Left cardiac atrium (tissue), 4 donors: ENCODE measurements at regions not wholly inside any gene's neighbourhood (a gene's known extent, or its start where the extent isn't known, plus 50 kb on each side); places are given as distances from the start of the nearest gene placed in this dataset.

Source experiments
- ATAC-seq, 2 donors: fragments of 200-7000 bp; cut with Tn5 transposase; one replicate each; pipeline ENCODE4 v1.9.1; 2020; ENCODE audit warnings: mild to moderate bottlenecking in 2 of 2, moderate library complexity in 2 of 2
- DNase-seq: peaks from one replicate; pipeline ENCODE4 v3.0.0-alpha.2; 2020
- intact Hi-C, 2 donors: fragments of 100-400 bp; cut with DNase I; formaldehyde crosslinking; loops; one replicate each; pipeline versions ENCODE4 v1.14.1 to v1.15.1; 2022 to 2023
- donor health status: DM: no; HTN: yes; CAD: no.
- donor health status: DM: no; HTN: yes; CAD: no; lungs with severe emphysema.
- donor health status: DM: yes; HTN: yes; CAD: no.
- donor health status: Dilated cardiomyopathy.

DNA sequence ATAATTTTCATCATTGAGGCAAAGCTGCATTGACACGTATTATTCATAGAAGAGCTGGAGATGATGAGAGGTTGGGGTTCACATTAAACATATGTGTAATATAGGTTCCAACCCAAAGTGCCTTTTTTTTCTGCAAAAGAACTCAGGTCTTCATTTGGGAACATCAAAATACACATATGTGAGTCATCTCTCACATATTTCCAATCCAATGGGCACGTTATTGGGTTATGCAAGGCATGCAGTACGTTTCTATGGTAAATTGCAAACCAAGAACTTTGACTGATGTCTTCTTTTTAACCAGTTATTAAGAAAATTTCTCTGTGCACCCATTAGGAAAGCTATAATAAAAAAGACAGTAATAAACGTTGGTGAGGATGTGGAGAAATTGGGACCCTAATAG, 150.3 kb upstream of the FAM9B start:
- ATAC-seq, result no peak
- intact Hi-C loops, result no loop called here

DNA sequence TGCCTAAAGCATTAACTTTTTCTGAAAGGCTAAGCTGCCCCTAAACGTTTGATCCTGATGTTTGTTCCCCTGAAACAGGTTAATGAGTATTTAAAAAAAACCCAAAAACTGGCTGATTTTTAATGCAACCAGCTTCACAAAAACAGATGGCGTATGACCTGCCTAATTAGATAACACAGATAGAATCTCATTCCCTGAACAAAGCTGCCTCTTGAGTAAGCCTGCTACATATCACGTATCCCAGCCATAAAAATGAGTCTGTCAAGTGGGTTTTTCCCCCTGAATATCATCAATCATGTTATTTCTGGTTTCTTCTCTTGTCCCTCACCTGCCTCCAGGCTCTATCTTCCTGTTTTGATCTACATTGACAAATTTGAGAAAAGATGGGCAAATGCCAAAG, 154.2 kb upstream of the FAM9B start:
- DNase-seq (no peak), ATAC-seq (no peak)
- intact Hi-C loops, result no loop called here

More for the DNA sequence above, 150.3 kb upstream of the FAM9B start:
- DNase-seq, result no peak

DNA sequence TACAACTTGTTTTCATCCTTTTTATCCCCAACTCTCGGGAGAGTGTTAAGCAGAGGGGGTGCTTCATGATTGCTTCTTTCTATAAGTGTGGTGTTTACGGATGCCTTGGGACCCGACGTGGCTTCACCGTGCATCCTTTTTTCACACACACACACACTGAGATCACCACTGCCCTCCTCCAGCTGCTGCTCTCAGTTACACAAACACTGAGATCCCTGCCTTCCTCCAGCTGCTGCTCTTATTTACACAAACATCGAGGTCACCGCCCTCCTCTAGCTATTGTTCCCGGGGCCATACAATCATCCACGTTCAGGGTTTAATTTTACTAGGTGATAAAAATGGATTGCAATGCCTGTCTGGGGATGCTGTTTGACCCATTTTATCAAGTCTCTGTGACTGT, 155.4 kb upstream of the FAM9B start:
- DNase-seq, result no peak
- ATAC-seq, result no peak
- intact Hi-C loops, result no loop called here

DNA sequence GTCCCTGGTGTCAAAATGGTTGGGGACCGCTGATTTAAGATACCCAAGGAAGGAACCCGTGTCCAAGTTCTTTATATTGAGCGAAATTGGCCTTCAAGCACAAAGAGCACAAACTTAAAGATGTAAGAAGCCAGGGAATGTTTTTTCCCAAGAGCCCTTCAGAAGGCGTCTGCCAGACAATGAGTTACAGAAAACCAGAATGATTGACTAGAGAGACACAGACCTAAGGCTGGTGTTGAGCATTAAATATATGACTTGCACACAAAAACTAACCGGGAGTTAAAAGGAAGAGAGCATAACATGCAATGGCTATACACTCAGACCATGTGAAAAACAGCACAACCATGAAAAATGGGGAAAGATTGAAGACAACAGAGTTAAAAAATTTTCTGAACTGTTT, 157.5 kb upstream of the FAM9B start:
- no peak for DNase-seq
- intact Hi-C loops, result no loop called here
- no peak for ATAC-seq

DNA sequence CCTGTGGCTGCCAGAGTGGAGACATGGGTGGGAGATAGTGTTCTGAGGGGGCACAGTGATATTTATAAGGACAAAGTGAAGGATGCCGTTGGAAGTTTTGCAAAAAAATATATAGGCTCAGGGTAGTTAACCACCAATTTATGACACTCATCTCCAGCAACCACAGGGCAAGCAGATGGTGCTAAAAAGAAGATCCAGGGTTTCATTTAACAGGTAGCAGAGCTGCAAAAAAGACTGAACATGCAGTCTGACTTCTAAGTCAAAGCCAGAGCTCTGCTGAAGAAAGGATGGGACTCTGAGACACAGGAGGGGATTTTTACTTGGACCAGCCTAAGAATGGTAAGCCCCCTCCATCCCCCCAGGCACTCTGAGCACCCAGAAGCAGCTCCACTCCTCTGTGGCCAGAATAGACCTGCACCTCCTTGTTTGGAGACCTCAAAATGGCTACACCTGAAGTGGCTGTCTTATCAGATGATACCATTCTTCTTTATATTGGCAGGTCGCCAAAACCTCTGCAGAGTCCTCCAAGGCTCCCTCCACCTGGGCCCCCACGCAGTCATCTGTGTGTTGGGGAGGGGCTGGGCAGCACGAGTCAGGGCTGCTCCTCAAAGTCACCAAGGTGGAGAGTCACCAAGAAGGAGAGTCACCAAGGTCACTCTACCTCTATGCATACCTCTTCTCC, 161.4 kb upstream of the FAM9B start:
- intact Hi-C loops, result no loop called here
- DNase-seq (no peak), ATAC-seq (no peak)

DNA sequence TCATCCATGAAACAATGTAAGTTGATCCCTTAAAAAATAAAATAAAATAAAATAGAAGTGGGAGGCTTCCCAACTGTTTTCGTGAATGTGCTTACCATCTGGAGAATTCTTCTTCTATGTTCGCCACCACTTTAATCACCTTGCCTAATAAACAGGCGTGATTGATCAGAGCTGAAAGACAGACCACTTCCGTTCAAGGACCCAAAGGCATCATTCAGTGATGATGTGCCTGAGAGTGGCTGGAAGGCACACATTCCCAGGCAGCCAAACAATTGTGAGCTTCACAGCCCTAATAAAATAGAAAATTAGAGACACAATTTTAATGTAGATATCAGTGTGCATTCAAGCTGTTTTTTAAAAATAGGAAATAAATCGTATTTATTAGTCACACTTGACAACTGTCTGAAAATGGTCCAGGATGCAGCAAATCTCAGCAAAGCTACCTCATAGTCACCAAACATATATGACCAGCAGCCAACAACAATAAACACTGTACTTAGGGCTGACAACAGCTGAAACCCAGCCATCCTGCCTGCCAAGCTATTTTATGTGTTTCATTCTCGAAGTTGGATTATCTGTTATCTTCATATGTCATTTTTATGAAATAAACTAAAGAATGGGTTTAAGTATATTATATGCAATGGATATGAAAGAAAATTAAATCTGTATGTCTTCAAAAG, 163.2 kb upstream of the FAM9B start:
- intact Hi-C loops, result no loop called here
- no peak for DNase-seq

DNA sequence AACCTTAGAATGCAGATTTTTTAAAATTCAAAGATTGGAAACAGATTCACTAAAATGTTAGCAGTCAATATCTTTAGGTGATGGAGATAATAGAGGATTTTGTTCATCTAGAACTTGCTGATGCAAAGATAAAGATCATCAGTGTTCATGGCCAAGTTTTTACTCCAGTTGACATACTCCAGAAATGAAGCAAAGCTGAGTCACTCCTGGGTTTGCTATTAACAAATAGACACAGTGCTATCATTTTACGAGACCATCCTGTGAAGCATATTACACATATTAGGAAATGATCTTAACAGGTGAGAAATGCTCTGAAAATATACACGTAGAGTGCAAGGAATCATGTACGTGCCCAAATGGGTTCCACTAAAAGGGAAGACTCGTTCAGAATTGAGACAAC, 170.6 kb upstream of the FAM9B start:
- ATAC-seq (no peak), DNase-seq (no peak)
- intact Hi-C loops, result no loop called here

More for the DNA sequence above, 163.2 kb upstream of the FAM9B start:
- ATAC-seq, result no peak

DNA sequence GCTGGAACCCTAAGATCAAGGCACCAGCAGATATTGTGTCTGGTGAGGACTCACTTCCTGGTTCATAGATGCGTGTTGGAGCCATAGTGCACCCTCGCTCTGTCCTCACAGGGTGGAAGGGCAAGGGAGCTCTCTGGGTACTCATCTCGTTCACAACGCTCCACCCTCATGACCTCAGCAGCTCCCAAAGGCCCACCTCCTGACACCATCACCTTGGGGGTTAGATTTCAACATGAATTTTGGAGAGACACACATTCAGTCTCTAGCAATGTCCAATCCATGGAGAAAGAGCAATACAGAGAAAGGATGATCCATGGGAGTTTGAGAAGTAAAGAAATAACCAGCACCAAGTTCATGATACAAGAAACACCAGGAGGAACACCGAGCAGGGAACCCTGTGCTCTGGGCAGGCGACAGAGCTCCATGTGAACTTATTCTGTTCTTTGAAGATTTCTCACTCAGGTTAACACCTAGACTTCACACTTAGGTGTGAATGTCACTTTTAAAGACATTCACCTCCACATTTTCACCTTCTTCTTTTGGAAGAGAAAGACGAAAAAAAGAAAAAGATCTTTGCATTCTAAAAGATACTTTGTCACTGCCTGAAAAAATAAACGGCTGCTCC, 171.8 kb upstream of the FAM9B start:
- intact Hi-C loops, result no loop called here
- ATAC-seq, result no peak

DNA sequence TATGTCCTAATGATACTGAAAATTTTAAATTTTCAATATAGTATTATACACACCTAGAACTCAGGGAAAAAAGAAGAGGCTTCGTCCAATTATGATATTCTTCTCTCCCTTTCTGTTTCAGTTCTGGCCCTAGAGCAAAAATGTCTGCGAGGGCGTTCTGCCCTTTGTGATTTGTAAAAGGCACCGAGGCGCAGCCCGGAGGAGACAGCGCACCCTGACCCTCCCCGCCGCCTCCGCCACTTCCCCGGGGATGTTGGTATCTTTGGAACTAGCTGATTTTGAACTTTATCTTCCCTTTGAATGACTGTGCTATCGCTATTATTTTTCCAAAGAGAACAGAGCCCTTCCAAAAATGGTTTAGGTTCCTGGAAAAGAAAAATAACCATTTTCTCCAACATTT, 173.2 kb upstream of the FAM9B start:
- no peak for DNase-seq
- intact Hi-C loops, result no loop called here

More for the DNA sequence above, 171.8 kb upstream of the FAM9B start:
- no peak for DNase-seq

DNA sequence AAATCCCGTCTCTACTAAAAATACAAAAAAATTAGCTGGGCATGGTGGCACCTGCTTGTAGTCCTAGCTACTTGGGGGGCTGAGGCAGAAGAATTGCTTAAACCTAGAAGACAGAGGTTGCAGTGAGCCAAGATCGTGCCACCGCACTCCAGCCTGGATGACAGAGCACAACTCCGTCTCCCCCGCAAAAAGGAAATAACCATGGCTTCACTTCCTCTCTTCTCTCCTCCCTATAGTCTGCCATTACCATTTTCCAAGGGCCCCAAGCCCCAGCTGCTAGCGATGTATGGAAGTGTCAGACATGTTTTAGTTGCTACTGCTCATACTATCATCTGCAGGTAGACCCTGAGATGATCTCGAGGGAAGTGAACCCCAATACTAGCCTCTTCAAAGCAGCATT, 177.3 kb upstream of the FAM9B start:
- intact Hi-C loops, result no loop called here
- ATAC-seq, result no peak

More for the DNA sequence above, 173.2 kb upstream of the FAM9B start:
- ATAC-seq, result no peak

DNA sequence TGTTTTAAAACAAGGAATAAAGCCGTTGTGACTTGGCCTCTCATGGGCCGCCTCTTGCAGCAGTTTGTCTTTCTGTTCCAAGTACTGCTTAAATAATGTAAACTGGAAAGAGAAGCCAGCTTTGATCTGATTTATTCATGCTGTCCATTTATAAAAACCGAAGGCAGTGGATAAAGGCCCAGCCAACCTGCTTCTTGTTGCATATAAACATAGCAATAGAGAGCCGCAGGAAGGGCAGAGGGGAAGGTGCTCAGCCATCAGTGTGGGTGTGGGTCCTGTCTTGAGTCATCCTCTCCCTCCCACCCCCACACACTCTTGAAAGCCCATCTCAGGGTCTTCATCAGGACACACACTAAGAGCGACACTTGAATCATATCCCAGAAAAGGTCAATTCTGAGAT, 187.9 kb upstream of the FAM9B start:
- DNase-seq, result no peak
- no peak for ATAC-seq
- intact Hi-C loops, result no loop called here

More for the DNA sequence above, 177.3 kb upstream of the FAM9B start:
- DNase-seq, result no peak

DNA sequence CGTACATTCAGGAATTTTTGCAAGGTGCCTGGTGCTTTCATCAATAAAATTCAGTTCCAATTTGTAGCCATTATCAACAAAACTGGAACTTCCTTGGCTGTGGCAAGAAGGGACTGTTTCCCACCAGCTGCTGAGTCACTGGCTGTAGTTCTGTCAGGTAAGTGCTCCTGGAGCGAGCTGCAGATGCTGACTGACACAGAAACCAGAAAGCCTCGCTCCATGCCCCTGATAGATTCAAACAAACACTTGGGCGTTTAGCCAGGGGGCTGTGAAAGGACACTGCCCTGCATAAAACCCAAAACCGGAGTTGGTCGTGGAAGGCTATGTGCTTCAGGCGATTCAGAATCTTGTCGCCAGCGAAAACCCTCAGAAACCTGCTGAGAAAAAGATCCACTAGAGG, 188.4 kb upstream of the FAM9B start:
- intact Hi-C loops, result no loop called here
- DNase-seq, result no peak
- no peak for ATAC-seq

DNA sequence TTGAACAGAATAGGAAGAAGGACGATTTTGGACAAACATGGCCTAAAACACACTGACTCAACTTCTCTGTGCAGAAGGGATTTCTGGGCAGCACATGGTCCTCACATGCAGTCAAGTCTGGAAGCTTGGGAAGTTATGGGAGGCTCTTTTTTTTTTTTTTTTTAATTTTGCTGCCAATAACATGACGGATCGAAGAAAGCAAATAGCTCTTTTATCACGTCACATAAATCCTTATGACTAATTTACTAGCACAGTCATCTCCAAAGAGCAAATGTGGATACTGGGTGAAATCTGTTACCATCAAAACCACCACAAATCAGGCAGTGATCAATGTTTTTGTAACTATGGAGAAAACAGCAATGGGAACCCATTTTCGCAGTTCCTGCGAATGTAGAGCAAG, 193.3 kb upstream of the FAM9B start:
- intact Hi-C loops, result no loop called here
- DNase-seq (no peak), ATAC-seq (no peak)

DNA sequence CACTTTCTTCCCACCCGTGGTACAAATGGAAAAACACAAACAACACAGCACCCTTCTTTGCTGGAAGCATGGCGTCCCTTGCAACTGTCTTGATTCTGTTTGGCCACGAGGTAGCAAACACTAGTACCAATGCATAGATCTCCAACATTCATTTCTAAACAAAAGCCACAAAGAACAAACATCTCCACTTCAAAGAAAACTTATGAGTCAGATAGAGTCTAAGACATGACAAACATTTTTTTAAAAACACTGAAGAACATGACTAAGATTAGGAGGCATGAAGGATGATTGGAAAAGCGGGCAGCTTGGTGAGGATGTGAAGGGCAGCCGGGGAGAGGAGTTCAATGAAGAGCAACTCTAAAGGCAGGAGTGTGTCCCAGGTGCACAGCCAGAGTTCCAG, 197.6 kb upstream of the FAM9B start:
- ATAC-seq (no peak), DNase-seq (no peak)
- intact Hi-C loops, result no loop called here

DNA sequence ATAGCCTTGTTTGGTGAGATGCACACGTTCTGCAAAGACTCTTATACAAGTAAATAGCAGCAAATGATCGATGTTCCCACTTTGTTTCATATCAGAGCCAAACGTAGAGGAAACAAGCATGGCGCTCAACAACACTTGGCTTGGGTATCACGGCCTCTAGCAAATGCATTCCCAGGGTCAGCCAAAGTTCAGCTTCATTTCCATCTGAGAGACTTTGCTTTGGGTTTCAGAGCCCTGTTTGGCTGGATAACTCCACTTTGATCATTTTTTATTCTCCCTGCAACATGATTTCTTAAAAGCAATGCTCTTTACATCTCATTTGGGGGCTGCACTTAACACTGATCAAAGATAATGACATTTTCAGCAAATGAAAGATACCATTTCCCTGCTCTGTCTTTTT, 199.2 kb upstream of the FAM9B start:
- intact Hi-C loops, result no loop called here
- DNase-seq (no peak), ATAC-seq (no peak)

DNA sequence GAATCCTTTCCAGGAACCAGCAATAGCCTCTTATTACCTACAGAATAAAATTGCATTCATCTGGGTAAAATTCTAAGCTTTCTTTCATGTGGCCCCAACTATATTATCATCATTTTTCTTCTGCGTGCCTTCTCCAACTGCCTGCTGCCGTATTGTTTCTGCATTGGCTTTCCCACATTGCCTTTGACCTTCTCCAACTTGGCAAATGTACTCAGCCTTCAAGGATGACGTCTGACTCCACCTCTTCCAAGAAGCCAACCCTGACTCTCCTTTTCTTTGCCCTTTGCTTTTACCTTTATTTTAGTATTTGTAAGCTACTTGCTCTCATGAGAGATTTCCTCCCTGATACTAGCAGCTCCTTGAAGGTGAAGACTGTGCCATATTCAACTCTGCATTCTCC, 200.4 kb upstream of the FAM9B start:
- intact Hi-C loops, result no loop called here
- ATAC-seq, result no peak
- no peak for DNase-seq

DNA sequence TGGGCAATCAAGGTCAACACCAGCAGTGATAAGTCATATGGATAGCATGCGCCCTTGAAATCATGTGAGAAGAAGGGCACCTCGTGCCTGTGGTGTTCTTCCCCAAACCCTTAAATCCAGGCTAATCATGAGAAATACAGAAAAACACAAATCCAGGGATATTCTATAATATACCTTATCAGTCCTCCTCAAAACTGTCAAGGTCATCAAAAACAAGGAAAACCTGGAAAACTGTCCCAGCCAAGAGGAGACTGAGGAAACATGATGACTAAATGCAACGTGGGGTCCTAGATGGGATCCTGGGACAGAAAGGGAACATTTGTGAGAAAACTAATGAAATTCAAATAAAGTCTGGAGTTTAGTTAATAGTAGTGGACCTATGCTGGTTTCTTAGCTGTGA, 201.8 kb upstream of the FAM9B start:
- no peak for DNase-seq
- intact Hi-C loops, result no loop called here
- no peak for ATAC-seq

DNA sequence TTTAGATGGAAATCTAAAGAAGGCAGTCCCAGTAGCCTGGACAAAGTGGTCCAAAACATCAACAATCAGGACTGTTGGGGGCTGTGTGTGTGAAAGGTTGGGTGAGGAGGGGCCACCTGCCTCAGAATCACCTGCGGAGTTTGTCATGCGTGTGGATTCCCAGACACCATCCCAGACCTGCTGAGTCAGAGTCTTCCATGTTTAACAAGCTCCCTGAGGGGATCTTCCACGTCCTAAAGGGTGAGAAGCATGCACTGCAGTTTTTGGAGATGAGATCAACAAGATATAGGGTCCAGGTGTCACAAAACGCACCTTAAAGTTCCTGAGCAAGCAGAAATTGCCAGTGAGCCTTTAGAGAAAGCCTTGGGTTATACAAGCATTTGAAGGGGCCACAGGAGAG, 207.0 kb upstream of the FAM9B start:
- DNase-seq, result no peak
- no peak for ATAC-seq
- intact Hi-C loops, result no loop called here

DNA sequence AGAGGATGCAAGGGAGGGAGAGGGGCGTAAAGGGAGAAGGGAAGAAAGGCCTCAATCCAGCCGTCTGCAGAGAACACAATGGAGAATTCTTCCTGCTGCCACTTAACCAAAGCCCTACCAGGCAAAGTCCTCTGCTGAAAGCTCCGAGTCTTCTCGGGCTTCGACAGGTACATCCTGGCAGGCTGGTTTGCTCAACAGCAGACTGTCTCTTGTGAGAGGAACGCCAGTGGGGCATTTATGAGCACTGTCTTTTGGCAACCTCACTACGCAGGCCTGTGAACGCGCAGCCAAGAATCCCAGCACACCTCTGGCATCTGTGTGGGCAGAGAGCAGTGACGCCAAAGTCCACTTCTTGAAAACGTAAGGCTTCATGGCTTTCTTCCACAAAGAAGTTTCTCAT, 207.5 kb upstream of the FAM9B start:
- DNase-seq (no peak), ATAC-seq (no peak)
- intact Hi-C loops, result no loop called here

DNA sequence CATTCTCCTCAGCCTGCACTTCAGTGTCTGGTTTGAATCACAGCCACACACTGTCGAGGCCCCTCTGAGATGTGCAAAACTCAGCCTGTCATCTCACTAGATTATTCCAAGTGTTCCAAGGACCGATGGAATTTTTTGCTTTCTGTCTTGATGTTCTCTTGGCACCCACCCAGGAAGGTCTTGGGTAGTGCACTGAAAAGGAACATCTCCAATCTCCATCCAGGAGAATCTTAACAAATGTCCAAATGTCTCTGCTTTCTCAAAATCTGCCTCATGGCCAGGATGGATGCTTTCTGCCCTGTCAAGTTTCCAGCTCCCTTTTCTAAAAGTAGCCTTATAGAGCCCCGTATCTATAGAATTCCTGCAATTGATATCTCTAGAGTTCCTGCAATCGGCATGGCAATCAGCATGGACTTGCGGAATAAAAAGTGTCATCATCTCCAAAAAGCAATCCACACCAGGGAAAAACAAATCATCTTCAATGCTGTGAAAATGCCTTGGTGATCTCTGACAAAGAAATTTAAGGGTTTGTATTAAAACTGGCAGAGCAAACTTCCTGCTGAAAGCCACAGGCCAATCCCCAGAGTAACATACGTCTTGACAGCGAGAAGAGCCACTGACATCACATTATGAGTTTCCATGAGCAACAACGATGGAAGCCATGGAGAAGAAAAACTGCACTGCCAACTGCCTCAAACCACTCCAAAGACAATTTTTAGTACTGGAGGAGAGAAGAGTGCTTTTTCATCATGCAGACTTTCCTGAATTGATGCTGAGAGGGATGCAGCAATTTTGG, 215.3 kb upstream of the FAM9B start:
- no peak for DNase-seq
- ATAC-seq, result no peak
- intact Hi-C loops, result no loop called here
